ENCODE measurements at regions not wholly inside any gene's neighbourhood (a gene's known extent, or its start where the extent isn't known, plus 50 kb on each side); places are given as distances from the start of the nearest gene placed in this dataset.

GRCh38 chr2:62297624-62298010 lies 101.7 kb downstream of the B3GNT2 start (continued):
- TF ChIP-seq BRD9 (IDR thresholded peaks at IDR 0.05; ENCODE audit: low read depth, partially characterized antibody) = peak; percentile 3
- no peak for TF ChIP-seq TCF7 (IDR thresholded peaks at IDR 0.05; ENCODE audit: borderline replicate concordance)
- no peak for TF ChIP-seq RUNX1 (IDR thresholded peaks at IDR 0.05; ENCODE audit: low read depth)
- TF ChIP-seq POLR2A (conservative IDR thresholded peaks at IDR 0.05) = no peak
- 0 out of 4 replicates have a peak, but pooled peaks of 1 of the 2 experiments have one; percentile 5 for TF ChIP-seq UBTF (IDR thresholded peaks at IDR 0.05; ENCODE audit: borderline replicate concordance in 1 of 2, low read depth in 2 of 2, low read length in 2 of 2)
- peak; percentile 68 to 76 for TF ChIP-seq RAD21 (CRISPR knock-in tag; conservative IDR thresholded peaks at IDR 0.05 in 1 of 2, IDR thresholded peaks at IDR 0.05 in 1 of 2)
- TF ChIP-seq HMBOX1 (IDR thresholded peaks at IDR 0.05) = peak; percentile 20
- no peak for TF ChIP-seq WHSC1 (IDR thresholded peaks at IDR 0.05; ENCODE audit: low read length)
- TF ChIP-seq YY1 (IDR thresholded peaks at IDR 0.05; ENCODE audit: borderline replicate concordance in 1 of 3, control insufficient read depth in 1 of 3, extremely low read depth in 1 of 3, insufficient read depth in 3 of 3, insufficient read length in 1 of 3, insufficient replicate concordance in 2 of 3, low read depth in 1 of 3, low read length in 2 of 3) = peak in 1 of 3 experiments; percentile 33
- TF ChIP-seq RCOR1 (IDR thresholded peaks at IDR 0.05; ENCODE audit: borderline replicate concordance in 1 of 2, low read depth in 2 of 2, low read length in 2 of 2) = peak in 1 of 2 experiments; percentile 39; a peak in 1 of 4 replicates
